ENCODE measurements at regions not wholly inside any gene's neighbourhood (a gene's known extent, or its start where the extent isn't known, plus 50 kb on each side); places are given as distances from the start of the nearest gene placed in this dataset.

DNA sequence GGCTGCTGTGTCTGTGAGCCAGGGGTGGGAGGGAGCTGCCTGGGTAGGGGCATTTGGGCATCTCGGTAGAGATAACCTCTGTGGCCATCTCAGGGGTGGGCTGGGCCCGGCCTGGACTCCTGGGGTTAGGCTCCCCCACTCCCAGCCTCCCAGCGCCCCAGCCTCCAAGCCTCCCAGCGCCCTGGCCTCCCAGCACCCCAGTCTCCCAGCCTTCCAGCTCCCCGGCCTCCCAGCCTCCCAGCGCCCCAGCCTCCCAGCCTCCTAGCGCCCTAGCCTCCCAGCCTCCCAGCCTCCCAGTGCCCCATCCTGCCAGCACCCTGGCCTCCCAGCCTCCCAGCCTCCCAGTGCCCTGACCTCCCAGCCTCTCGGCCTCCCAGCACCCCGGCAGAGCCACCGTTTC lies 85.1 kb upstream of the TTC34 start:
- TF ChIP-seq POLR2AphosphoS5 (IDR thresholded peaks at IDR 0.05; ENCODE audit: borderline replicate concordance, low read depth, low read length) (no peak), EZH2 (IDR thresholded peaks at IDR 0.05) (no peak), FOXP2 (optimal IDR thresholded peaks at IDR 0.05; ENCODE audit: control extremely low read depth, extremely low read length, insufficient read depth) (no peak)
